RWPE1 (cell line): ENCODE measurements at regions not wholly inside any gene's neighbourhood (a gene's known extent, or its start where the extent isn't known, plus 50 kb on each side); places are given as distances from the start of the nearest gene placed in this dataset.

ENCODE experiments used
- CTCF ChIA-PET: fragments of 350-600 bp; sonication (Branson Sonifier 250); formaldehyde crosslinking; extraction: SDS; loops from one replicate; lab custom pipeline; 2021; lab: Yijun Ruan, JAX
- POLR2A ChIA-PET: fragments of 400-600 bp; formaldehyde crosslinking; extraction: SDS; loops from one replicate; lab custom pipeline; 2020; ENCODE audit warnings: antibody characterized with exemption; ENCODE audit not compliant: low non-redundant PET; lab: Yijun Ruan, JAX
- DNase-seq: peaks from one replicate; pipeline ENCODE4 v3.0.0; 2012; ENCODE audit warnings: low spot score
- H3K27ac ChIP-seq: fragments of 450-650 bp; 2 replicates; pipeline ENCODE4 v1.5.1; 2017
- CTCF ChIP-seq: fragments of 450-650 bp; conservative IDR thresholded peaks from 2 replicates; pipeline ENCODE4 v1.5.1; 2017; ENCODE audit warnings: low read depth, mild to moderate bottlenecking

- CTCF ChIA-PET, result no interaction called here
- no peak overlapping the region for H3K27ac ChIP-seq
- POLR2A ChIA-PET, result no interaction called here
- no peak for TF ChIP-seq CTCF
- no peak for DNase-seq
Measured at GRCh38 chr12:71057330-71057729, 100.5 kb downstream of the TSPAN8 start.

DNA sequence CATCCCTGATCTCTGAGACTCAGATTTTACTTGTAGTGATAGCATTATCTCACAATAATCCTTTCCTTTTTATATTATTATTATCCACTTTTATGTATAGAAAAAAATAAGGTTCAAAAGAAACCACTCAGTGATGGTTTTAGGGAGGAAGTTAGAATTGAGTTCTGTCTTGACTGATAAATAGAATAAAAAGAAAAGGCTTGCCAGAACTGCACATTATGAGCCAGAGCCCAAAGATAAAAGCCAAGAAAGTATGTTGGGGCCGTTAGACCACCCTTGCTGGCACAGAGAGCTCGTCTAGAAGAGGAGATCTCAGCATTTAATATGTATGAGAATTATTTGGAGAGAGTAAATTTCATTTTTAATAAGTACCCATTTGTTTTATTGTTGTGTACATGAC lies 103.2 kb downstream of the TSPAN8 start:
- POLR2A ChIA-PET, result no interaction called here
- no peak for TF ChIP-seq CTCF

GRCh38 chr12:71046215-71046614 lies 111.6 kb downstream of the TSPAN8 start:
- no peak overlapping the region for H3K27ac ChIP-seq
- DNase-seq, result peak; percentile 1
- ChIA-PET CTCF (no interaction called here), POLR2A (no interaction called here)
- no peak for TF ChIP-seq CTCF

More for the DNA sequence above, 103.2 kb downstream of the TSPAN8 start:
- no peak overlapping the region for H3K27ac ChIP-seq
- CTCF ChIA-PET, result interaction anchor here (1.0 kb wide), 1 partner anchor 337 kb away, joined by 3 read pairs; no protein-coding TSS in a partner anchor
- no peak for DNase-seq

GRCh38 chr12:71045781-71046180 lies 112.0 kb downstream of the TSPAN8 start:
- no peak overlapping the region for H3K27ac ChIP-seq
- ChIA-PET POLR2A (no interaction called here), CTCF (no interaction called here)
- TF ChIP-seq CTCF, result no peak
- DNase-seq, result no peak

DNA sequence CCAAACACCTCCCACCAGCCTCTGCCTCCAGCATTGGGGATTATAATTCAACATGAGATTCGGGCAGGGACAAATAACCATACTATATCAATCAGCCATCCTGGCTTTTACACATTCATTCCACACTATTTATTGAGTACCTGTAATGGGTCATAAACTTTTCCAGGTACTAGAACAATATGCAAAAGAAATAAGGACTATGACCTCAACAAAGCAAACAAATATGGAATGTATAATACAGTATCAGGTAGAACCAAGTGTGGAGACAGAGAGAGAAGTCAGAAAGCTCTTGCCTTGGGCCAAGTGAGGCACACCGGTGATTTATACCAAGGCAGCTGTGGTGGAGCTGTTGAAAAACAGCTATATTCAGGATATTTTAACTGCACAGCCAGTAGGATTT lies 116.3 kb downstream of the TSPAN8 start:
- ChIA-PET POLR2A (no interaction called here), CTCF (interaction anchor here (0.6 kb wide), 1 partner anchor 308 kb away, joined by 9 read pairs; no protein-coding TSS in a partner anchor)
- TF ChIP-seq CTCF, result no peak
- DNase-seq, result no peak
- no peak overlapping the region for H3K27ac ChIP-seq

GRCh38 chr12:71038960-71039359 lies 118.4 kb upstream of the PTPRR start:
- no peak for TF ChIP-seq CTCF
- DNase-seq, result no peak
- CTCF ChIA-PET, result no interaction called here

DNA sequence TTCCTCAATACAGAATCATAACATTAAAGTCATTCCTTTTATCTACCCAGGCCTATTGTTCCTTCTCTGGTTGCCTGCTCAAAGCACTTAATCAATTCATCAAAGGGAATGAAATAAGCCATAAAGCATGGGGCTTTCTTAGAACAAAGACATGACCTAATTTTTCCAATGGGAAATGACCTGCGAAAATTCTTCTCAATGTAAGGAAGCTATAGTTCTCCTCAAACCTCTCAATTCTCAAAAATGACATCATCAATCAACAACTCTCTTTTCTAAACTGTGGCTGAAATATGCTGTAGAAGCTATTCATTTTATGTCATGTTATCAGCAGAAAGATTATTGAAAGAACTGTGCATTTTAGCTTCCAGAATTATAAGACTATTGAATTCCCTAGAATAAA lies 116.0 kb upstream of the PTPRR start:
- H3K27ac ChIP-seq, result no peak overlapping the region
- ChIA-PET CTCF (interaction anchor here (0.6 kb wide), 1 partner anchor 44 kb away, joined by 3 read pairs; no protein-coding TSS in a partner anchor), POLR2A (interaction anchor here (0.6 kb wide), 1 partner anchor 24 kb away, joined by 3 read pairs; no protein-coding TSS in a partner anchor)
- TF ChIP-seq CTCF, result no peak
- no peak for DNase-seq

More at GRCh38 chr12:71038960-71039359, 118.4 kb upstream of the PTPRR start:
- POLR2A ChIA-PET, result no interaction called here
- no peak overlapping the region for H3K27ac ChIP-seq
